Activated B cell treated with CpG ODN at 0.5 μM for 24 hours (primary cell): ENCODE measurements at regions not wholly inside any gene's neighbourhood (a gene's known extent, or its start where the extent isn't known, plus 50 kb on each side); places are given as distances from the start of the nearest gene placed in this dataset.

Experiments used
- ATAC-seq: fragments of 200-7000 bp; cut with Tn5 transposase; one replicate; pipeline ENCODE4 v1.10.0; 2021; ENCODE audit warnings: low read depth, mild to moderate bottlenecking, moderate library complexity
- CTCF ChIA-PET: fragments of 350-600 bp; sonication (Branson Sonifier 250); formaldehyde crosslinking; loops from one replicate; lab custom pipeline; 2021; ENCODE audit warnings: antibody characterized with exemption; lab: Charles Lee
- POLR2A ChIA-PET: fragments of 350-600 bp; sonication (Branson Sonifier 250); formaldehyde crosslinking; loops from one replicate; lab custom pipeline; 2021; ENCODE audit warnings: antibody characterized with exemption; lab: Charles Lee
- DNase-seq: peaks from one replicate; pipeline ENCODE4 v3.0.0; 2022
- H3K27ac Mint-ChIP-seq: one replicate; pipeline ENCODE4 v1.8.0; 2020; ENCODE audit warnings: mixed read lengths
- H3K27me3 Mint-ChIP-seq: one replicate; pipeline ENCODE4 v1.8.0; 2021; ENCODE audit warnings: mixed read lengths
- H3K36me3 Mint-ChIP-seq: one replicate; pipeline ENCODE4 v1.8.0; 2021; ENCODE audit warnings: low read depth, mixed read lengths
- H3K4me1 Mint-ChIP-seq: one replicate; pipeline ENCODE4 v1.8.0; 2021; ENCODE audit warnings: mixed read lengths
- H3K4me3 Mint-ChIP-seq: one replicate; pipeline ENCODE4 v1.8.0; 2020; ENCODE audit warnings: mild to moderate bottlenecking, mixed read lengths
- H3K9me3 Mint-ChIP-seq: one replicate; pipeline ENCODE4 v1.8.0; 2020; ENCODE audit warnings: mixed read lengths
- CTCF ChIP-seq: fragments of 200-600 bp; IDR thresholded peaks from one replicate; pipeline ENCODE4 v1.8.0; 2022; ENCODE audit warnings: antibody characterized with exemption, mild to moderate bottlenecking
- intact Hi-C: fragments of 100-400 bp; cut with micrococcal nuclease; formaldehyde crosslinking; loops from one replicate; pipeline ENCODE4 v1.15.1; 2024

- DNase-seq, result peak; percentile 69
- peak; percentile 66 for ATAC-seq
- peaks cover 83% of the 10 kb centered on the region for H3K4me1 Mint-ChIP-seq
- CTCF ChIA-PET, result no interaction called here
- H3K4me3 Mint-ChIP-seq, result peak overlapping the region; percentile 67
- H3K9me3 Mint-ChIP-seq, result no peaks in the 10 kb centered on the region
- no peaks in the 10 kb centered on the region for H3K36me3 Mint-ChIP-seq
- POLR2A ChIA-PET, result interaction anchor here (0.6 to 9.7 kb wide), 15 partner anchors 10 to 93 kb away, joined by 3 to 145 read pairs (median 4); partner anchors contain the start of gene CD44
- no peak for TF ChIP-seq CTCF
- H3K27me3 Mint-ChIP-seq, result no peaks in the 10 kb centered on the region
- intact Hi-C loops, result loop anchor here (1.0 to 5.0 kb wide), 9 partner anchors 24 to 850 kb away; partner anchors contain the start of gene CD44
- peak overlapping the region; percentile 93 for H3K27ac Mint-ChIP-seq
Measured at GRCh38 chr11:35082321-35083180, 56.4 kb upstream of the CD44 start.

- CTCF ChIA-PET, result no interaction called here
- ATAC-seq, result no peak
- peak overlapping the region; percentile 67 for H3K4me3 Mint-ChIP-seq
Measured at GRCh38 chr11:35083181-35083430, 55.9 kb upstream of the CD44 start.

GRCh38 chr11:35083431-35084238, 55.3 kb upstream of the CD44 start:
- intact Hi-C loops, result loop anchor here (1.0 to 5.0 kb wide), 9 partner anchors 23 to 851 kb away; partner anchors contain the start of gene CD44
- peak; percentile 54 for DNase-seq
- ChIA-PET CTCF (no interaction called here), POLR2A (interaction anchor here (0.6 to 9.7 kb wide), 15 partner anchors 11 to 105 kb away, joined by 3 to 145 read pairs (median 4); partner anchors contain the start of gene CD44)
- peak overlapping the region; percentile 93 for H3K27ac Mint-ChIP-seq
- peak overlapping the region; percentile 67 for H3K4me3 Mint-ChIP-seq
- TF ChIP-seq CTCF, result no peak
- ATAC-seq, result peak; percentile 74
- H3K36me3 Mint-ChIP-seq, result no peaks in the 10 kb centered on the region
- peaks cover 83% of the 10 kb centered on the region for H3K4me1 Mint-ChIP-seq
- no peaks in the 10 kb centered on the region for H3K9me3 Mint-ChIP-seq
- no peaks in the 10 kb centered on the region for H3K27me3 Mint-ChIP-seq

More at GRCh38 chr11:35083181-35083430, 55.9 kb upstream of the CD44 start:
- Mint-ChIP-seq H3K9me3 (no peaks in the 10 kb centered on the region), H3K27ac (peak overlapping the region; percentile 93), H3K36me3 (no peaks in the 10 kb centered on the region), H3K27me3 (no peaks in the 10 kb centered on the region), H3K4me1 (peaks cover 83% of the 10 kb centered on the region)
- no peak for TF ChIP-seq CTCF
- POLR2A ChIA-PET, result interaction anchor here (0.6 to 9.7 kb wide), 13 partner anchors 11 to 92 kb away, joined by 3 to 145 read pairs (median 4); partner anchors contain the start of gene CD44
- intact Hi-C loops, result loop anchor here (1.0 to 5.0 kb wide), 9 partner anchors 23 to 851 kb away; partner anchors contain the start of gene CD44
- DNase-seq, result no peak

GRCh38 chr11:35084817-35085440, 54.0 kb upstream of the CD44 start:
- no peak for TF ChIP-seq CTCF
- no peak overlapping the region for H3K4me3 Mint-ChIP-seq
- no peak for DNase-seq
- no peaks in the 10 kb centered on the region for H3K9me3 Mint-ChIP-seq
- CTCF ChIA-PET, result no interaction called here
- intact Hi-C loops, result loop anchor here (5.0 kb wide), 1 partner anchor 853 kb away; no protein-coding TSS in a partner anchor
- peak overlapping the region; percentile 93 for H3K27ac Mint-ChIP-seq
- H3K27me3 Mint-ChIP-seq, result no peaks in the 10 kb centered on the region
- peaks cover 83% of the 10 kb centered on the region for H3K4me1 Mint-ChIP-seq
- no peak for ATAC-seq
- POLR2A ChIA-PET, result interaction anchor here (0.7 to 5.6 kb wide), 4 partner anchors 22 to 55 kb away, joined by 3 to 48 read pairs (median 23); partner anchors contain the start of gene CD44
- H3K36me3 Mint-ChIP-seq, result no peaks in the 10 kb centered on the region
